SK-N-SH treated with all-trans-retinoic acid at 6 μM for 48 hours (cell line): ENCODE measurements at regions not wholly inside any gene's neighbourhood (a gene's known extent, or its start where the extent isn't known, plus 50 kb on each side); places are given as distances from the start of the nearest gene placed in this dataset.

Experiments used
- ARNTL ChIP-seq: fragments of 450-650 bp; formaldehyde crosslinking; IDR thresholded peaks from 2 replicates; pipeline ENCODE4 v1.5.0; 2020; ENCODE audit warnings: low read depth, mild to moderate bottlenecking, moderate library complexity, borderline replicate concordance
- BACH2 ChIP-seq: fragments of 250-450 bp; sonication (Bioruptor Pico); IDR thresholded peaks from 2 replicates; pipeline ENCODE4 v1.9.0; 2021; ENCODE audit warnings: mild to moderate bottlenecking, borderline replicate concordance
- CREB5 ChIP-seq: fragments of 250-450 bp; sonication (Bioruptor Pico); IDR thresholded peaks from 2 replicates; pipeline ENCODE4 v1.5.1; 2020; ENCODE audit warnings: low read depth, mild to moderate bottlenecking, moderate library complexity
- CSDC2 ChIP-seq: fragments of 250-450 bp; sonication (Bioruptor Pico); IDR thresholded peaks from 2 replicates; pipeline ENCODE4 v1.5.0; 2020; ENCODE audit warnings: mild to moderate bottlenecking, moderate library complexity
- CSRNP3 ChIP-seq: fragments of 250-450 bp; sonication (Bioruptor Pico); IDR thresholded peaks from 2 replicates; pipeline ENCODE4 v1.5.1; 2021; ENCODE audit warnings: mild to moderate bottlenecking, moderate library complexity
- ESRRG ChIP-seq: fragments of 250-450 bp; sonication (Bioruptor Pico); IDR thresholded peaks from 2 replicates; pipeline ENCODE4 v1.6.1; 2021; ENCODE audit warnings: mild to moderate bottlenecking
- ISL1 ChIP-seq: fragments of 250-450 bp; sonication (Bioruptor Pico); IDR thresholded peaks from 2 replicates; pipeline ENCODE4 v2.1.2; 2022; ENCODE audit warnings: mild to moderate bottlenecking, moderate library complexity
- PATZ1 ChIP-seq: fragments of 250-450 bp; sonication (Bioruptor Pico); IDR thresholded peaks from 2 replicates; pipeline ENCODE4 v1.8.0; 2020; ENCODE audit warnings: mild to moderate bottlenecking, moderate library complexity, borderline replicate concordance
- POU6F1 ChIP-seq: fragments of 250-450 bp; sonication (Bioruptor Pico); IDR thresholded peaks from 2 replicates; pipeline ENCODE4 v1.8.0; 2021; ENCODE audit warnings: low read depth, mild to moderate bottlenecking, moderate library complexity, borderline replicate concordance
- TCF4 ChIP-seq: fragments of 250-450 bp; sonication (Bioruptor Pico); IDR thresholded peaks from 2 replicates; pipeline ENCODE4 v1.8.0; 2021; ENCODE audit warnings: mild to moderate bottlenecking, moderate library complexity, borderline replicate concordance
- TOX ChIP-seq: fragments of 250-450 bp; sonication (Bioruptor Pico); IDR thresholded peaks from 2 replicates; pipeline ENCODE4 v1.8.0; 2021; ENCODE audit warnings: mild to moderate bottlenecking, moderate library complexity, borderline replicate concordance
- TSHZ2 ChIP-seq: fragments of 250-450 bp; sonication (Bioruptor Pico); IDR thresholded peaks from 2 replicates; pipeline ENCODE4 v1.5.0; 2020; ENCODE audit warnings: mild to moderate bottlenecking, moderate library complexity
- ZFP3 ChIP-seq: fragments of 250-450 bp; sonication (Bioruptor Pico); IDR thresholded peaks from 2 replicates; pipeline ENCODE4 v1.5.0; 2020; ENCODE audit warnings: mild to moderate bottlenecking, moderate library complexity
- ZNF70 ChIP-seq: fragments of 450-650 bp; formaldehyde crosslinking; IDR thresholded peaks from 2 replicates; pipeline ENCODE4 v1.5.0; 2020; ENCODE audit warnings: mild to moderate bottlenecking, moderate library complexity

GRCh38 chr1:103441342-103441741, 84.2 kb upstream of the RNPC3 start:
- TF ChIP-seq CREB5 = no peak
- TF ChIP-seq CSRNP3 (CRISPR knock-in tag) = no peak
- TF ChIP-seq BACH2 = no peak
- TF ChIP-seq CSDC2 (CRISPR knock-in tag) = no peak
- no peak for TF ChIP-seq TCF4 (CRISPR knock-in tag)
- no peak for TF ChIP-seq PATZ1
- no peak for TF ChIP-seq ZFP3 (CRISPR knock-in tag)
- no peak for TF ChIP-seq ZNF70
- no peak for TF ChIP-seq TOX (CRISPR knock-in tag)
- no peak for TF ChIP-seq ISL1 (CRISPR knock-in tag)
- no peak for TF ChIP-seq ESRRG (CRISPR knock-in tag)
- no peak for TF ChIP-seq TSHZ2 (CRISPR knock-in tag)
- no peak for TF ChIP-seq POU6F1 (CRISPR knock-in tag)
- TF ChIP-seq ARNTL (CRISPR knock-in tag) = no peak
